ENCODE measurements at regions not wholly inside any gene's neighbourhood (a gene's known extent, or its start where the extent isn't known, plus 50 kb on each side); places are given as distances from the start of the nearest gene placed in this dataset.
A peak's percentile ranks its signal among the peaks of the same experiment; 100 is the strongest.

- no peak for DNase-seq
- intact Hi-C loops (cut with DNase I), result no loop called here
Measured at GRCh38 chr21:34192646-34193285, 119.4 kb downstream of the MRPS6 start.

DNA sequence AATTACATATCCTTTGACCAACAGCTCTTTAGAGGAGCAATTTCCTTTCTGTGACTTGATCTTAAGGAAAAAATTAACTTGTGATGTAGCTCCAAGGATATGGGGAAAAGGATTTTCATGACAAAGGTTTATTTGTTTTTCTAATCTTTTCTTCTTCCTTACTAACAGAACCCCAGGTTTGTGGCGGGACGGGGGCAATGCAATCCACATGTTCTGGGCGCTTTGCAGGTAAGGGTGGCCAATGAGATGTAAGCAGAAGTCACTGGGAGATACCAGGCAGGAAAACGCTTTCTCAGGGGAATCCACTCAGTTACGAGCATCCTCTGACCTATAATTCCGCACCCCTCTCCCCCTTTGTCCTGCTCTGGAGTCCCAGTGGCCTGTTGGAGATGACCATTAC, 122.0 kb downstream of the MRPS6 start:
- DNase-seq, result peak in 1 of 42 donors; percentile 23
- intact Hi-C loops (cut with DNase I), result no loop called here

GRCh38 chr21:34196996-34197395, 123.6 kb downstream of the MRPS6 start:
- peak in 1 of 42 donors; percentile 27 for DNase-seq
- intact Hi-C loops (cut with DNase I), result no loop called here

GRCh38 chr21:34197561-34197960, 124.2 kb downstream of the MRPS6 start:
- DNase-seq, result peak in 1 of 42 donors; percentile 16
- intact Hi-C loops (cut with DNase I), result no loop called here

- peak in 1 of 42 donors; percentile 22 for DNase-seq
- intact Hi-C loops (cut with DNase I), result no loop called here
Measured at GRCh38 chr21:34198231-34199120, 125.1 kb downstream of the MRPS6 start.

DNA sequence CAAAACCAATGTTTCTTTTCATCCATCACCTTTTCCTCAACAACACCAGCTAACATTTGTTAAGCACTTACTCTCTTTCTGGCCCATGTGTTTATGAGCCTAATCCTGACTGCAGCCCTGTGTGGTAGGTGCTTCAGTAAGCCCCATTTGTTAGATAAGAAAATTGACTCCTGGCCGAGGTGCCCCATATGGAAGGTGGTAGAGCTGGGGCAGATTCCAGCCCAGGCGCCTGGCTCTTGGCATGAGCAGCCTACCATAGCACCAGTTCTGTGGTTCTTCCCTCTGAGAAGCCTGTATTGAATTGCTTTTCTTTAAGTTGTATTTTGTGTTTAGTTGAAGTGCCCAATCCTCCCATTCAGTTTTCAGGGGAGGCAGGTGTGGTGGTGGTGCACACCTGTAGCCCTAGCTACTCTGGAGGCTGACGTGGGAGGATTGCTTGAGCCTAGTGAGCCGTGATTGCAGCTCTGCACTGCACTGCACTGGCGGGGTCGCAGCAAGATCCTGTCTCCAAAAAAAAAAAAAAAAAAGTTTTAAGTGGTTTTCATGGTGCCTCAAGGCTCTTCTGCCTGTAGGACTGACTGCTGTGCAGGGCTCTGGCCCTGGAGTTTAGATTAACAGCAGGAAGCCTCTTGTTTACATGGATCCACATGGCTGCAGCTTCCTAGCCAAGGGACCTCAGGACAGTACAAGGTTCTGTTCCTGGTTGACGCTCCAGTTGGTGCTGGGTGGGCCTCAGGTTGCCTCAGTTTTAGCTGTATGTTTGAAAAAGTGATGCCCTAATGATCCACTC, 125.9 kb downstream of the MRPS6 start:
- intact Hi-C loops (cut with DNase I), result no loop called here
- DNase-seq, result peak in 1 of 42 donors; percentile 16

GRCh38 chr21:34200288-34200905, 127.0 kb downstream of the MRPS6 start:
- peak in 1 of 42 donors; percentile 34 for DNase-seq
- intact Hi-C loops (cut with DNase I), result loop anchor here (5.0 to 10.0 kb wide), 3 partner anchors 68 to 256 kb away; partner anchors contain the start of genes MRPS6 and SLC5A3

DNA sequence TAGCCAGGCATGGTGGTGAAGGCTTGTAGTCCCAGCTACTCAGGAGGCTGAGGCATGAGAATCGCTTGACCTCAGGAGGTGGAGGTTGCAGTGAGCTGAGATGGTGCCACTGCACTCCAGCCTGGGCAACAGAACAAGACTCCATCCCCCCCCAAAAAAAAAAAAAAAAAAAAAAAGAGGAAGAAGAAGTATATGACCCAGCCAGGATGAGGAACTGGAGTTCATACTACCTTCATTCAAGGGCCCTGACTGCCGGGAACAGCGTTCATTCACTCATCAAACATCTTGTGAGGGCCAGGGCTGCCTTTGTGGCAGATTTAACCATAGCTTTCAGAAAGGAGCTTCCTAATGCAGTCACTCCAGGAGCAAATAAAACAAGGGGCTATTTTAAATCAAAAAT, 127.6 kb downstream of the MRPS6 start:
- intact Hi-C loops (cut with DNase I), result loop anchor here (5.0 to 10.0 kb wide), 3 partner anchors 69 to 256 kb away; partner anchors contain the start of genes MRPS6 and SLC5A3
- peak in 1 of 42 donors; percentile 39 for DNase-seq

GRCh38 chr21:34201481-34201858, 128.1 kb downstream of the MRPS6 start:
- intact Hi-C loops (cut with DNase I), result loop anchor here (5.0 to 10.0 kb wide), 3 partner anchors 69 to 257 kb away; partner anchors contain the start of genes MRPS6 and SLC5A3

DNA sequence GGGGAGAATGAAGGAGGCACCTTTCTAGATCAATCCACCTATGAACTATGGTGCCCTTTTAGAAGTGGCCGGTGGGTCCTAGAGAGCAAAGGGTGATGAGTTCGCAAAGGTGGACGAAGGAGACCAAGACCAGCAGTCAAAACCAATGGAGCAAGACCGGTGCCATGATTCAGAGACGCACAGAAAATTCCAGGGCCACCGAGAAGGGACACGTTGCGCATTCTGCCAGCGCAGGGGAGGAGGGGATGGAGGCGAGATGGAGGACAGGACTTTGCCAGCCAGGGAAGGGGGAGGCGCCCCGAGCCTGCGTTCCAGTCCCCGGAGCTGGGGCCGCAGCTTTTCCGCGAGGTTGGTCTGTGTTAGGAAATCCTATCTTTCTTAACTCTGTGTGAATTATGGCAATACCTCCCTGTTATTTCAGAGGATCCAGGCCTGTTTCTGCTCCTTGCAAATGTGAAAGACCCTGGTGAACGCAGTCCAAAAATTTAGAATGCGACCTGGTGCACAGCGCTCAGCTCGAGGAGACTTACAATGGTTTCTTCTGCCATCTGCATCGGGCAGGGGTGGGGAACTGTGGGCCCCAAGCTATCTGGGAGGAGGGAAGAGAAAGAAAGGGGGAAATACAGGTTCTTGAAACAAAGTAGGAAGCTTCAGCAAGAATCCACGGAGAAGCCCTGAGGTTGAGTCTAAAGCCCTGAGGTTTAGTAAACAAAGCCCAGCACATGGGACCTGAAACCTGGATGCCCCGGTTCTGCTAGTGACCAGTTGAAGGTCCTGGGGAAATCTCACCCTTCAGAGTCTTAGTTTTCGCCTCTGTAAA, 129.4 kb downstream of the MRPS6 start:
- intact Hi-C loops (cut with DNase I), result loop anchor here (5.0 to 10.0 kb wide), 3 partner anchors 70 to 258 kb away; partner anchors contain the start of genes MRPS6 and SLC5A3
- DNase-seq, result peak in 32 of 42 donors; percentile 20 to 71 (median 40)

More at GRCh38 chr21:34201481-34201858, 128.1 kb downstream of the MRPS6 start:
- DNase-seq, result peak in 1 of 42 donors; percentile 37

- peak in 1 of 42 donors; percentile 36 for DNase-seq
- intact Hi-C loops (cut with DNase I), result loop anchor here (5.0 to 10.0 kb wide), 3 partner anchors 72 to 259 kb away; partner anchors contain the start of genes MRPS6 and SLC5A3
Measured at GRCh38 chr21:34203851-34204420, 130.6 kb downstream of the MRPS6 start.

GRCh38 chr21:34204481-34205439, 131.4 kb downstream of the MRPS6 start:
- intact Hi-C loops (cut with DNase I), result loop anchor here (5.0 to 10.0 kb wide), 3 partner anchors 72 to 260 kb away; partner anchors contain the start of genes MRPS6 and SLC5A3
- peak in 7 of 42 donors; percentile 6 to 39 (median 24) for DNase-seq

GRCh38 chr21:34205811-34206571, 132.6 kb downstream of the MRPS6 start:
- intact Hi-C loops (cut with DNase I), result loop anchor here (10.0 kb wide), 1 partner anchor 261 kb away; no protein-coding TSS in a partner anchor
- no peak for DNase-seq

DNA sequence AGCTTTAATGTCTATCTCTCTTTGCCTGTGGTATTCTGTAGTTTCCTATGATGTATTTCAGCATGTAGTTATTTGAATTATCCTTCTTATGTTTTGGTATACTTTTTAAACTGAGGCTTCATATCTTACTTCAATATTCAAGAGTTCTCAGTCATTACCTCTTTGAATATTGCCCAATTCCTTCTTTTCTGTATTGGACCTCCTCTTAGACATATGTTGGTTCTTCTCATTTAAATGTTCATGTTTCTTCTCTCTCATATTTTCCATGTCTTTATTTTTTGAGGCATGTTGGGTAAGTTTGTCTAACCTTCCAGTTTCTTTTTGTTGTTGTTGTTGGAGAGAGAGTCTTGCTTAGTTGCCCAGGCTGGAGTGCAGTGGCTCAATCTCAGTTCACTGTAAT, 140.6 kb downstream of the MRPS6 start:
- intact Hi-C loops (cut with DNase I), result no loop called here
- DNase-seq, result no peak

- intact Hi-C loops (cut with DNase I), result no loop called here
- DNase-seq, result no peak
Measured at GRCh38 chr21:34215501-34215900, 142.1 kb downstream of the MRPS6 start.
